ENCODE measurements at regions not wholly inside any gene's neighbourhood (a gene's known extent, or its start where the extent isn't known, plus 50 kb on each side); places are given as distances from the start of the nearest gene placed in this dataset.

DNA sequence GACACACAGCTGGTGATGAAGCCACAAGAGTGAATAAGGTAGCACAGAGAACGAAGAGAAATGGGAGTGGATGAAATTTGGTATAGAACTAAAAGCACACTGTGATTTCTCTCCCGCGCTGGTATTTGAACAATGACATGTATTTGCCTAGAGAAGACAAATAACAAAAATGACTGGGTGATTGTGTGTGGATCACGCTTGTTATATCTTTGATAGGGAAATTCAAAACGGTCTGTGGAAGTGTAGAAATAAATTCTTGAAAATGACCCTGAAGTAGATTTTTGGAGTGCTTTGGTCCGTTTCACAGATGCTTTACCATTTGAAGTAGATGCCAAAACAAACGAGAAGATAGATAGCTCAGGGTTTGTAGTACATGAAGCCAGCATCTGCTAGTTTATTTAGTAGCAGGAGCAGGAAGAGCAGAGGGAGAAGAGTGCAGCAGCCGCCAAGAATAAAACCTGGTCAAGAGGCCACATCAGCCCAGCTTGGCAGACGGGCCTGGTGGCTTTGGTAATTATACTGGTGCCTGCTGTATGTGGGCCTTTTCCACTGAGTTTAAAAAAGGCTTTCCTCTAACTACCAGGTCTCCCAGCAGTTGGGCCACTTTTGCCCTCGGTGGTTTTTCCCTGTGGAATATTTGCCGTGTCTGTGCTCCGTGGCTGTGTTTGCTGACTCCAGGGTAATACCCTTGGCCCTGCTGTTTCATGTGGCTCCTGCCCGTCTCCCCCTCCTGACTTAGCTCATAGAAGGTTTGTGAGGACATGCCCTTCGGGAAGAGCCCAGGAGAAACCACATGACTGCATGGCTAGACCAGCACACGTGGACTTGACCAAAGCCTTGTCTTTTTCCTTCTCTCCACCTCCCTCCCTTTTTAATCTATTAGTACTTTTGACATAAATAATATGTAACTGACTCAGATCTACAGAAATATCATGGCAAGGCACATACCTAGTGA is 294.0 kb downstream of the SOX4 start:
- no peaks in the 10 kb centered on the region for H3K36me3 ChIP-seq (ENCODE audit: control insufficient read depth, insufficient read depth, low read length)
- peak; percentile 81 for DNase-seq
- 28% methylated on average over 8 of the region's 15 CpGs for WGBS (ENCODE audit: insufficient coverage)
- H3K4me3 ChIP-seq (ENCODE audit: low read length), result no peak overlapping the region
- peak overlapping the region; percentile 43 for H3K27ac ChIP-seq (ENCODE audit: low read length)
- no peaks in the 10 kb centered on the region for H3K27me3 ChIP-seq (ENCODE audit: control insufficient read depth, insufficient read depth, low read length)
- H3K4me1 ChIP-seq (ENCODE audit: control insufficient read depth, insufficient read depth, low read length), result peaks cover 25% of the 10 kb centered on the region
- no peaks in the 10 kb centered on the region for H3K9me3 ChIP-seq (replicated peaks; ENCODE audit: control insufficient read depth, low read depth, low read length)

DNA sequence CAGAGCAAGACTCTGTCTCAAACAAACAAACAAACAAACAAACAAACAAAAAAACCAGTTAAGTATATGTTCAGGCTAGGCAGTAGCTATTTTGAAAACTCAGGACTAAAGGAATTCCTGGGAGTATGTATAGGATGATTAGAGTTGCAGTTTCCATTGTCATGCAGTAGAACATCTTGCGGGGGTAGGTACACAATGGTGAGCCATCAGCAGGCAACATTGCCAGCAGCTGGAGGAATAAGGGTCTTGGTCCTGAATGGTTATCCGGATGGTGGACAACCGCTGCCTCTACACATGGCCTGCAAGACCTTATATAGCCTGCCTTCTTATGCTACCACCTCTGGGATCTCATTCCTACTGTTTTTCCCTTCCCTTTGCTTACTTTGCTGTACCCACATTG is 297.5 kb downstream of the SOX4 start:
- no peaks in the 10 kb centered on the region for H3K36me3 ChIP-seq (ENCODE audit: control insufficient read depth, insufficient read depth, low read length)
- 89% methylated on average over 3 of the region's 3 CpGs for WGBS (ENCODE audit: insufficient coverage)
- DNase-seq, result no peak
- no peaks in the 10 kb centered on the region for H3K27me3 ChIP-seq (ENCODE audit: control insufficient read depth, insufficient read depth, low read length)
- no peak overlapping the region for H3K4me3 ChIP-seq (ENCODE audit: low read length)
- peaks cover 12% of the 10 kb centered on the region for H3K4me1 ChIP-seq (ENCODE audit: control insufficient read depth, insufficient read depth, low read length)
- no peak overlapping the region for H3K27ac ChIP-seq (ENCODE audit: low read length)
- H3K9me3 ChIP-seq (replicated peaks; ENCODE audit: control insufficient read depth, low read depth, low read length), result no peaks in the 10 kb centered on the region

DNA sequence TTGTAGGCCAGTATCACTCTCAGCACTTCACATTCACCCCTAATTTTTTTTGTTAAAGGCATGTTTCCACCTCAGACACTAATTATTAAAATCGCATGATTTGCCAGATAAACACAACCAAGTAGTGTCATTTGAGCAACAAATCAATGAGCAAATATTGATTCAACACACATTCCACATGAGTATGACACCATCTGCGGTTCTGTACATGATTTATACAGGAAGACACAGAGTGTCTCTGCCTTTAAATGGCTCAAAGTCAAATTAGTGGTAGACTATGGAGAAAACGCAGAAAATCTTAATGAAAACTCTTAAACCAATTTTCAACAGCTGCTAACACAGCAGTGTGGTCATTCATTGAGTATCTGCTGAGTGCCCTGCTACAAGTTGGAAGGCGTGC is 300.2 kb downstream of the SOX4 start:
- no peak for DNase-seq
- no peaks in the 10 kb centered on the region for H3K36me3 ChIP-seq (ENCODE audit: control insufficient read depth, insufficient read depth, low read length)
- no peak overlapping the region for H3K27ac ChIP-seq (ENCODE audit: low read length)
- no peaks in the 10 kb centered on the region for H3K27me3 ChIP-seq (ENCODE audit: control insufficient read depth, insufficient read depth, low read length)
- H3K4me3 ChIP-seq (ENCODE audit: low read length), result no peak overlapping the region
- no peaks in the 10 kb centered on the region for H3K9me3 ChIP-seq (replicated peaks; ENCODE audit: control insufficient read depth, low read depth, low read length)
- no CpG with 5 or more reads among the region's 4 CpGs for WGBS (ENCODE audit: insufficient coverage)
- H3K4me1 ChIP-seq (ENCODE audit: control insufficient read depth, insufficient read depth, low read length), result no peaks in the 10 kb centered on the region

DNA sequence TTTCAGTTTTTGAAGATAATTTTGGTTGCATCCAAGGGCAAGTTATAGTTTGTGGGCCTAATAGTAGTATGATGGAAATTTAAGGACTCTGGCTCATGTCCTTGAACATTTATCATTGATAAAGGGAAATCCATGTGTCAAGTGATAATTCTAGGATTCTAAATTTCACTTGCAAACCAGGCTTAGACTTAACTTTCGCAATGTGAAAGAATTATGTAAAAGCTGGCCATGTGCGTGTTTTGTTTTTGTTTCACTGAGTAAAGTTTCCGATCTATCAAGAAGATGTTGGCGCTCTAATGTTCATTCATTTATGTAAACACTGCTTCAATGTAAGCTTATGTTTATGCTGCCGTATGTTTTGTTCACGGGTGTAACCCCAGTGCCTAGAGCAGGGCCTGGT is 302.0 kb downstream of the SOX4 start:
- Histone ChIP-seq H3K4me1 (ENCODE audit: control insufficient read depth, insufficient read depth, low read length) (no peaks in the 10 kb centered on the region), H3K27ac (ENCODE audit: low read length) (no peak overlapping the region), H3K9me3 (replicated peaks; ENCODE audit: control insufficient read depth, low read depth, low read length) (no peaks in the 10 kb centered on the region), H3K36me3 (ENCODE audit: control insufficient read depth, insufficient read depth, low read length) (no peaks in the 10 kb centered on the region), H3K4me3 (ENCODE audit: low read length) (no peak overlapping the region), H3K27me3 (ENCODE audit: control insufficient read depth, insufficient read depth, low read length) (no peaks in the 10 kb centered on the region)
- WGBS (ENCODE audit: insufficient coverage), result 94% methylated on average over 5 of the region's 6 CpGs
- no peak for DNase-seq

DNA sequence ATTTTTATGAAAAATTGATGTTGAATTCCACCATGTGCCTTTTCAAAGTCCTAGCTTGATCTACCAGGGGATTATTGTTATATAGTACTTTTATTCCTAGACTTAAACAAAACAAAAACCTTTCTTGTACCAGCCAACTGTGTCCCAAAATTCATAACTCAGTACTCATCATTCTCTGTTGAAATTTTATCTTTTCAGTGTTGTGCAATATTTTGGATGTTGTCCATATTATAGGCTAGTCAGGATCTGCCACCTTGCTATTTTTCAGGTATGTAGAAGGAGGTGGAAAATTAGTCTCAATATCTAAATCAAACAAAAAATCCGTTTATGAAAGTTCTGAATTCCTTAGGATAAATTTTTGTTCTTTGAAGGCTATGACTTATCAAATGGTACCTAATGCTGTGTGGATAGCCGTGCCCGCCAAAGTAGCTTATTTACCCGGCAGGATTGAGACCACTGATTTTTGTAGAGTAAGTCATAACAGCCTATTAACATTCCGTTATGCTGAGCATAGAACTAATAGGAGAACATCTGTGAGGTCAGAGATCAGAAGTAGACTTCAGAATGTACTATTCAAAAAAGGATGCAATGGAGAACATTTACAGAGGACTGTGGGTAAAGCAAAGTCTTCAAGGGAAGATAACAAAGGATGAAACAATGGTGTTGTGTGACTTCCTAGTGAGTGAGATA is 304.7 kb downstream of the SOX4 start:
- no peaks in the 10 kb centered on the region for H3K4me1 ChIP-seq (ENCODE audit: control insufficient read depth, insufficient read depth, low read length)
- H3K36me3 ChIP-seq (ENCODE audit: control insufficient read depth, insufficient read depth, low read length), result no peaks in the 10 kb centered on the region
- 100% methylated on average over 1 of the region's 5 CpGs for WGBS (ENCODE audit: insufficient coverage)
- no peak overlapping the region for H3K27ac ChIP-seq (ENCODE audit: low read length)
- H3K4me3 ChIP-seq (ENCODE audit: low read length), result no peak overlapping the region
- H3K9me3 ChIP-seq (replicated peaks; ENCODE audit: control insufficient read depth, low read depth, low read length), result no peaks in the 10 kb centered on the region
- H3K27me3 ChIP-seq (ENCODE audit: control insufficient read depth, insufficient read depth, low read length), result no peaks in the 10 kb centered on the region
- DNase-seq, result no peak

DNA sequence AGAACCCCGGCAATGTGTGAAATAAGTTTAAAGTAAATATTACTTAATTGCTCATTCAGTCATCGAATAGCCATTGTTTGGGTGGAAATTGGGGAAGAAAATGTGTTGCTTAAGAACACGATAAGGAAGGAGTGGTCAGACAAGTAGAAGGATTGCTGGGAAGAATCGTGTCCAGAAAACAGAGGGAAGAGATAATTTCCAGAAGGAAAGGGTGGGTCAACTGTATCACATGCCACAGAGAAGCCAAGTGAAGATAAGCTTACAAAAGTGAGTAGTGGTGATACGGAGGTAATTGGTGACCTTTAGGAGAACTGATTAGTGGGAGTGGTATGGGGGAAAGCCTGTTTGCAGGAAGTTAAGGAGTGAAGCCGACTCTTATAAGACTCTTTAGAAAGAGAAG is 306.2 kb downstream of the SOX4 start:
- Histone ChIP-seq H3K27ac (ENCODE audit: low read length) (no peak overlapping the region), H3K27me3 (ENCODE audit: control insufficient read depth, insufficient read depth, low read length) (no peaks in the 10 kb centered on the region), H3K4me1 (ENCODE audit: control insufficient read depth, insufficient read depth, low read length) (no peaks in the 10 kb centered on the region), H3K9me3 (replicated peaks; ENCODE audit: control insufficient read depth, low read depth, low read length) (no peaks in the 10 kb centered on the region), H3K36me3 (ENCODE audit: control insufficient read depth, insufficient read depth, low read length) (no peaks in the 10 kb centered on the region), H3K4me3 (ENCODE audit: low read length) (no peak overlapping the region)
- no peak for DNase-seq
- 83% methylated on average over 4 of the region's 6 CpGs for WGBS (ENCODE audit: insufficient coverage)

DNA sequence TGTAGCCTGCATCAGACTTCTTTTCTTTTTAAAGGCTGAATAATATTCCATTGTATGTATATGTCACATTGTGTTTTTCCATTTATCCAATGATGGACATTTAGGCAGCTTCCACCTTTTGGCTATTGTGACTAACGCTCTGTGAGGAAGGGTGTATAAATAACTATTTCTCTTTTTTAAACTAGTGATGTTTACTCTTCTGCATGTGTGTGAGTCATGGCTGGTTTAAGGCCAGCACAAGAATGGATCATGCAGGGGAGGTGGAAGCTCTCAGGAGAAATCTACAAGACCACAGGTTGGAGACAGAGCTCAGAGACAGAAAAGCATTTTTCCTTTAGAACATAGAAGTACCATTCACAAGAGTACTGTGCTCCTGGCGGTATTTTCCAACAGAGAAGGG is 307.2 kb downstream of the SOX4 start:
- no peak for DNase-seq
- Histone ChIP-seq H3K27ac (ENCODE audit: low read length) (no peak overlapping the region), H3K27me3 (ENCODE audit: control insufficient read depth, insufficient read depth, low read length) (no peaks in the 10 kb centered on the region), H3K36me3 (ENCODE audit: control insufficient read depth, insufficient read depth, low read length) (no peaks in the 10 kb centered on the region), H3K9me3 (replicated peaks; ENCODE audit: control insufficient read depth, low read depth, low read length) (no peaks in the 10 kb centered on the region), H3K4me1 (ENCODE audit: control insufficient read depth, insufficient read depth, low read length) (no peaks in the 10 kb centered on the region), H3K4me3 (ENCODE audit: low read length) (no peak overlapping the region)
- no CpG with 5 or more reads among the region's 2 CpGs for WGBS (ENCODE audit: insufficient coverage)

DNA sequence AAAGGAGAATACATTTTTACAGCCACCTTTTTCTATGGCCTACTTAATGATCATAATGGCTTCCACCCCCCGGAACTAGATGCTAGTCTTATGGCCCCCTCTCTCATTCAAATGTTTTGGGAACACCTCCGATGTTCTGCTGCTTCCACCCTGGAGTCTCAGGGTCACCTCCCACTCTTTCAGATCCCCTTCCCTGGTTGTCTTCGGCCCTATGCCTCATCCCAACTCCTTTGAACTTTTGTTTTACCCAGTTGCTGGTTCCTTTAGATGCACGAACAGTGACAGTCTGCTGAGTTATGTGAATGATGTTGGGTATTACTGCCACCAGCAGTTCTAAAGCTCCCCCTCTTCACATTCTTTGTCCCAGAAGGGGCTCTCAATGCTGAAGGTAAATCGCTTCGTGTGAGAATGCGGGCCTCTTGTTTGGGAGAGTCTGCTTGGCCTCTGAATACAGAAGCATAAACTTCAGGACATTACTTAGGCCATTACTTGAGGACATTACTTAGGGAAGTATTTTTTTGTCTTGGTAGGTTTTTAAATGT is 309.1 kb downstream of the SOX4 start:
- Histone ChIP-seq H3K9me3 (replicated peaks; ENCODE audit: control insufficient read depth, low read depth, low read length) (no peaks in the 10 kb centered on the region), H3K27me3 (ENCODE audit: control insufficient read depth, insufficient read depth, low read length) (no peaks in the 10 kb centered on the region), H3K4me1 (ENCODE audit: control insufficient read depth, insufficient read depth, low read length) (no peaks in the 10 kb centered on the region), H3K36me3 (ENCODE audit: control insufficient read depth, insufficient read depth, low read length) (no peaks in the 10 kb centered on the region), H3K4me3 (ENCODE audit: low read length) (no peak overlapping the region), H3K27ac (ENCODE audit: low read length) (no peak overlapping the region)
- no peak for DNase-seq
- WGBS (ENCODE audit: insufficient coverage), result 60% methylated on average over 1 of the region's 7 CpGs

DNA sequence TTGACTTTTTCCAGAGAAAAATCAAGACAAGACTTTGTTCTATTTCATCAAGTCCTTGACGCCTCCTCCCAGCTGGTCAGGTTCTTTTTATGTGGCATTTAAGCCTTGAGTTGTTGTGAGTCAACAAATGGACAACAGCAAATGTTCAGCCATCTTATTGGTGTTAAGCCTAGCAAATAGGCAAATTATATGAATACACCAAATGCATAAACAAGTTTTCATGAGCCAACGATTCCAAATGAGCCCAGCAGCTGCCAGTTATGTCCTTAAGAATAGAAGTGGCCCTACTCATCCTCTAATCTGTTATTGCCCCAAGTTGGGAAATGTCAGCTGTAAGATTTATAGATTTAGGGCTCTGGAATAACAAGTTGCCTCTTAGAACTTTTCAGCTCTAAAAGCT is 312.0 kb downstream of the SOX4 start:
- no CpG with 5 or more reads among the region's 2 CpGs for WGBS (ENCODE audit: insufficient coverage)
- H3K36me3 ChIP-seq (ENCODE audit: control insufficient read depth, insufficient read depth, low read length), result no peaks in the 10 kb centered on the region
- DNase-seq, result no peak
- no peaks in the 10 kb centered on the region for H3K4me1 ChIP-seq (ENCODE audit: control insufficient read depth, insufficient read depth, low read length)
- H3K27me3 ChIP-seq (ENCODE audit: control insufficient read depth, insufficient read depth, low read length), result no peaks in the 10 kb centered on the region
- H3K9me3 ChIP-seq (replicated peaks; ENCODE audit: control insufficient read depth, low read depth, low read length), result no peaks in the 10 kb centered on the region
- no peak overlapping the region for H3K27ac ChIP-seq (ENCODE audit: low read length)
- no peak overlapping the region for H3K4me3 ChIP-seq (ENCODE audit: low read length)

DNA sequence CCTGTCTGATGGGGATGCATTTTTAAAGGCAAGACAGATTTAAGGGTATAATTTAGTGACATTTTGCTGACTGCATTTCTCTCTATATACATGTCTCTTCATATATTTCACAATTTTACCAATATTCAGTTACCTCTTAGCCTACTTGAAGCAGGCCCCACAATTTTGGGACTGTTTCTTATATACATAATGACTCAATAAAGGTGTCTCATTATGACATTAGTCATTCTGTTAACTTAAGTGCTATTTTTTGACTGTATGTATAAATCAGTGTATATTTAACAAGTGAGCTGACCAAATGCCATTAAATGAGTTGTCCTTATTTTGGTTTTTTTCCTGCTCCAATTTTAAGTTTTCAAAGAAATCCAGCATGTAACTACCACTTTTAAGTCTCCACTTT is 313.3 kb downstream of the SOX4 start:
- DNase-seq, result no peak
- H3K4me3 ChIP-seq (ENCODE audit: low read length), result no peak overlapping the region

More for the DNA sequence above, 313.3 kb downstream of the SOX4 start:
- Histone ChIP-seq H3K36me3 (ENCODE audit: control insufficient read depth, insufficient read depth, low read length) (no peaks in the 10 kb centered on the region), H3K27me3 (ENCODE audit: control insufficient read depth, insufficient read depth, low read length) (no peaks in the 10 kb centered on the region), H3K27ac (ENCODE audit: low read length) (no peak overlapping the region), H3K4me1 (ENCODE audit: control insufficient read depth, insufficient read depth, low read length) (no peaks in the 10 kb centered on the region), H3K9me3 (replicated peaks; ENCODE audit: control insufficient read depth, low read depth, low read length) (no peaks in the 10 kb centered on the region)
